HG02973 (cell line): ENCODE measurements at regions not wholly inside any gene's neighbourhood (a gene's known extent, or its start where the extent isn't known, plus 50 kb on each side); places are given as distances from the start of the nearest gene placed in this dataset.
"Not testable (repeated sequence)": the region's sequence is repeated elsewhere in the genome, so short reads cannot be mapped to it uniquely, and the experiment has no call there.

ENCODE experiments used
- ATAC-seq: cut with Tn5 transposase; IDR thresholded peaks from one replicate; pipeline ENCODE4 v1.9.1; 2021; ENCODE audit warnings: moderate library complexity; ENCODE audit not compliant: unreplicated experiment

DNA sequence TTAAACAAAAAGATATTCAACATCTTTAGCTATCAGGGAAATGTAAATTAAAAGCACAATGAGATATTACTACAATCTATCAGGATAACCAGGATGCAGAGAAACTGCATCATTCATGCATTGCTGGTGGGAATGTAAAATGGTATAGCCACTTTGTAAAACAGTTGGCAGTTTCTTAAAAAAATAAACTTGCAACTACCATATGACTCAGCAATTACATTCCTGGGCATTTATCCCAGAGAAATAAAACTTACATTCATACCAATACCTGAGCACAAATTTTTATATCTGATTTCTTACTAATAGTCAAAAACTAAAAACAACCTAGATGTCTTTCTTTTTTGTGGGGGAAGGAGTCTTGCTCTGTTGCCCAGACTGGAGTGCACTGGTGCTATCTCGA, 190.3 kb upstream of the TAB2 start:
- ATAC-seq, result no peak

DNA sequence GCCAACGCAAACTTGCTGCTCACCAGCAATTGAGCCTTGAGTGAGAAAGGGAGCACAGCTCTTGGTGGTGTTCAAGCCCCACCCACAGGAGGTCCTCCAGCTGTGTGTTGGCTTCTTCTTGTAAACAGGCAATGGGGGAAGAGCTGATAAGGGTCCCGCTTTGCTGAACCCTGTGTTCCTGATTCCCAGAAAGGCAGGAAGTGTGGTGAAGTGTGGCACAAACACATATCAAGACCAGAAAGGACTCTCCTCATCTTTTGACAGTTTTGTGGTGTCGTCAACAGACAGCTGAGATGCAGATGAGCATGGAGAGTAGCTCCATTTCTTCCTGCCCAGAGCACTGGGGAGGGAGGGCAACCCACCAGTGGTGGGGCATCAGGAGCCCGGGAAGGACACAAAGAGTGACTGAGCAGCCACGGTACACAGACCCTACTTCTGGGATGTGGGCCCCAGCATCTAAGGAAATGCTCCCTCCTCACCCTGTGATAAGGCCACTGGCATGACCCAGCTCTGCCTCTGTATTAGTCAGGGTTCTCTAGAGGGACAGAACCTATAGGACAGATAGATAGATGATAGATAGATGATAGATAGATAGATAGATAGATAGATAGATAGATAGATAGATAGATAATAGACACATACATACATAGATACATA, 188.9 kb upstream of the TAB2 start:
- no peak for ATAC-seq

DNA sequence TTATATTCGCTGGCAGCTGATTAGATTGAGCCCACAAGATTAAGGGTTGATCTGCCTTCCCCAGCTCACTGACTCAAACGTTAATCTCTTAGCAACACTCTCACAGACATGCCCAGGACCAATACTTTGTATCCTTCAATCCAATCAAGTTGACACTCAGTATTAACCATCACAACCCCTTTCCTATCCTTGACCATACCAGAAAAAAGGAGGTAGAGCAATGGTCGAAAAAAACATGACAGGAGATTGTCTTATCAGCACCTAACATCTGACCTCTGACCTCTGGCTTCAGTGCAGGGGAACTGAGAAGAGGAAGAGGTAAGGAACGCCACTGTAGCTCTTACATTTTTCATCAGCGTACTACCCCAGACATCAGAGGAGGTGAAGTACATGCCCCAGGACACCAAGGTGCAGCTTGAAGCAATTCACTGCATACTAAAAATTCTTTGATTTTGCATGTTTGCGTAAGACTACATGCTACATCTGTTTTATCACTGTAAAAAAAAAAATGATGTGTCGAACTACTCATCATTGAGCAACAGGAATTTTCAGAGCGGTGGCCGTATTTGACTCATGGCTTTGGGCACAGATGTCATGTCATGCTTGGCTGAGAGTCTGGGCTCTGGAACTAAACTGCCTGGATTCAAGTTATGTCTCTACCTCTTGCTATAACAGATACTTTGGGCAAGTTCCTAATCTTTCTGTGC, 188.0 kb upstream of the TAB2 start:
- no peak for ATAC-seq

GRCh38 chr6:149130090-149130489, 187.4 kb upstream of the TAB2 start:
- ATAC-seq, result no peak

GRCh38 chr6:149130508-149130907, 187.0 kb upstream of the TAB2 start:
- ATAC-seq, result no peak

DNA sequence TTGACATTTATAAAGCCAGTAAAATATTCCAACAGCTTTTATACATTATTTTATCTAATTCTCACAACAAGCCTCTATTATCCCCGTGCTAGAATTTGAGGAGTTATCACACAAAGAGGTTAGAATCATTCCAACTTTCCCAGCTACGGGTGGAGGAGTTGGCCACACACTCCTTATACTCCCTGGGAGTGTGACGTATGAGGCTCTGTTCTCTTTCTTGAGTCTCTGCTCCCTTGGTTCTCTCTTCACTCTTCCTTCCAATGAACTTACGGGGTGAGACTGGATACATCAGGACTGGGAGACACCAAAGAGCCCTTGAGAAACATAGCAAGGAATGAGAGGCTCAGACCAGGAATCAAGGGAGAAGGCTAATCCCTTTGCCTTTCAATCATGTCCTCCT, 185.6 kb upstream of the TAB2 start:
- ATAC-seq, result no peak

- ATAC-seq, result no peak
Measured at GRCh38 chr6:149132336-149132735, 185.2 kb upstream of the TAB2 start.

GRCh38 chr6:149134511-149134933, 183.0 kb upstream of the TAB2 start:
- ATAC-seq, result no peak

- ATAC-seq, result no peak
Measured at GRCh38 chr6:149135809-149136208, 181.7 kb upstream of the TAB2 start.

DNA sequence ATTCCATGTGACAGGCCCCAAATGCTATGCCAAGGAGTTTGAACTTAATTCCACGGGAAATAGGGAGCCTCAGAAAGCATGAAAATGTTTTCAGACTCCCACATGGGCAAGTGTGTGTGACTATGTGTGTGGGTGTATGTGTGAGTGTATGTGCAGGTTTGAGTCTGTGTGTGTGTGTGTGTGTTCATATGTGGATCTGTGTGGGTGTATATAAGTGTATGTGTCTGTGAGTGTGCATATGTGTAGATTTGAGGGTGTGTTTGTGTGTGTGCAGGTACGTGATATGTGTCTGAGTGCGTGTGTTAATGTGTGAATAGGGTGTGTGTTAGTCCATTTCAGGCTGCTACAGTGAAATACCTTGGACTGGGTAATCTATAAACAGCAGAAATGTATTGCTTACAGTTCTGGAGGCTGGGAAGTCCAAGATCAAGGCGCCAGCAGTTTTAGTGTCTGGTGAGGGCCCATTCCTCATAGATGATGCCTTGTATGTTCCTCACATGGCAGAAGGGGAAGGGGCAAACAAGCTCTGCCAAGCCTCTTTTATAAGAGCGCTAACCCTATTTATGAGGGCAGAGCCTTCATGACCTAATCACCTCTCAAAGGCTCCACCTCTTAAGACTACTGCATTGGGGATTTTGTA, 181.1 kb upstream of the TAB2 start:
- ATAC-seq, result no peak

- no peak for ATAC-seq
Measured at GRCh38 chr6:149136913-149137286, 180.6 kb upstream of the TAB2 start.

DNA sequence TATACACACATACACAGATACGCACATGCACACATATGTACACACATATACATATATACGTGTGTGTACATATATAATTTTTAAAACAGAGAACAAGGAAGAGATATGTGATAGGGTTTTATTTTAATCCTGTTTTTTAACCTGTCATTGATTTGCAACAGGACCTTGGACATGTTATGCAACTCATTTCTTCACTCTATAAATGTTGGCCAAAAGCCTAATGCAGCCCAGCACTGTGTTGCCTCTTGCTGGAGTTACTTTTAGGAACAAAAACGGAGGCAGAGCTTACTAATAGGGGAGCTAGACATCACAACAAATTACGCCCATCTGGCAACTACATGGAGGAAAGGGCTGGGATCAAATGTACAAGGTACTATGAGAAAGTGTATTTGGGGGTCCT, 179.9 kb upstream of the TAB2 start:
- no peak for ATAC-seq

- ATAC-seq, result no peak
Measured at GRCh38 chr6:149138089-149138488, 179.4 kb upstream of the TAB2 start.

- no peak for ATAC-seq
Measured at GRCh38 chr6:149138699-149139294, 178.7 kb upstream of the TAB2 start.

- ATAC-seq, result no peak
Measured at GRCh38 chr6:149139782-149140136, 177.8 kb upstream of the TAB2 start.

DNA sequence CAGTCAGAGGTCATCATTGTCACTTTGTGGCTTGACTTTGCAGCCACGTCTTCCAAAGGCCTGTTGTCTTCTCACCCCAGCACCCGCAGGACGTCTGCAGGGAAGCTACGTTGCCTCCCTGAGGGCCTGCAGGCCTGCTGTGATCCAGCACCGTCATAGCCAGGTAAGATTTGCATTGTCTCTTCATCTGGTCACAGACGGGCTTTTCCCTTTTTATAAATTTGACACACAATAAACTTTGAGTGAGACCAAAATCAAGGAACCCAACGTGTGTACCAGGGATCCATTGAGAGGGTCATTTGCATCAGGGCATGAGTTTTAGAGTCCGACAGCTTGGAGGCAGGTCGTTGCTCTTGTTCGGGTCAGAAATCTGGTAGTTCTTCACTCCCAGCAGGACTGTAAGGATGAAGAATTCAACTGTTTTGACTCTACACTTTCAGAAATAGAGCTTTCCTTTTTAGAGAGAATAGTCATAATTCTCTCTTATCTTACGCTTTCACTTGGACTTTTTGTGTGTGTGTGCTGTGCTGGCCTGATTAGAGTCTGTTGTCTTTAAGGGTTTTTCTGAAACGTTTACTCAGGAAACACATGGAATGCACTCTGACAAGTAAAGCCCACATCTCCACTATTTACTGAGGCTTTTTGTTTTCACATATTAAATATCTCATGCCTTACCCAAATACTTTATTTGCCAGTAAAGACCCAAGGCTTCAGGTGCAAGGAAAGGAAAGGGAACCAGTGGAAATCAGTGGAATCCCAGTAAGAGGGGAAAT, 177.2 kb upstream of the TAB2 start:
- ATAC-seq, result peak; percentile 83

GRCh38 chr6:149140910-149141290, 176.6 kb upstream of the TAB2 start:
- ATAC-seq, result no peak

DNA sequence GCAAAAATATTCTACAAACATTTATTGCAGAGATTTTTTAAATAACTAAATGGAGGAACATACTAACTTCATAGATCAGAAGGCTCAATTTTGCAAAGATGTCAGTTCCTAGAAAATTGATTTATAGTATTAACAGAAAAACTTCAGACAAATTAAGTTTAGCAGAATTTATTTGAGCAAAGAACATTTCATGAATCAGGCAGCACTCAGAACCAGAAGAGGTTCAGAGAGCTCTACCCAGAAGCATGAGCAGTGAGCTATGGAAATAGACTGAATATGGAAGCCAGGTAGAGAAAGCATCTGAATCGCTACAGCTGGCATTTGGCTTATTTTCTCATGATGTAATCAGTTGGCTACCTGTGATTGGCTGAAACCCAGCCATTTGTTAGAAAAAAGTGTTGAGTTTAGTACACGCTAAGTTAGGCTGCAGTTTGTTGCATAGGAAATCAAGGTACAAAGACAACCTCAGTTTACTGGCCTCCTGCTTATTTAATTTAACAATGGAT, 174.5 kb upstream of the TAB2 start:
- no peak for ATAC-seq

DNA sequence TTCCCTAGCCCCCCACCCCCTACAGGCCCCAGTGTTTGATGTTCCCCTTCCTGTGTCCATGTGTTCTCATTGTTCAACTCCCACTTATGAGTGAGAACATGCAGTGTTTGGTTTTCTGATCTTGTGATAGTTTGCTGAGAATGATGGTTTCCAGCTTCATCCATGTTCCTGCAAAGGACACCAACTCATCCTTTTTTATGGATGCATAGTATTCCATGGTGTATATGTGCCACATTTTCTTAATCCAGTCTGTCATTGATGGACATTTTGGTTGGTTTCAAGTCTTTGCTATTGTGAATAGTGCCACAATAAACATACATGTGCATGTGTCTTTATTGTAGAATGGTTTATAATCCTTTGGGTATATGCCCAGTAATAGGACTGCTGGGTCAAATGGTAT, 171.7 kb upstream of the TAB2 start:
- ATAC-seq, result not testable (repeated sequence)

DNA sequence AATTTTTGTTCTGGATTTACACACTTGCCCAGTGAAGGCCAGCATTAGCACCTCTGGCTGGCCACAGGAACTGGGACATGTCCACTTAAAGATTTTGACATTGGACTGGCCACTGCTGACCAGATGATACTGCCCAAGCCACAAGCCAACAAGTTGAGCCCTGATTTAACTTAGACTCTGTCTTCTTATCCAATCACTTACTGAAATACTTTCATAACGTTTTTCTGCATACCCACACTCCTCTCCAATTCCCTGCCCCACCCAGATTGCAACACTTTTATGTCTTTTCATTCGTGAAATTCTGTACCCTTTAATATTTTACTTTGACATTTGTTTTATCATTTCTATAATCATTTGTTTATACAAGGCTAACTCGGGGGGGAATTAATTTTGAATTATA, 170.3 kb upstream of the TAB2 start:
- ATAC-seq, result no peak
